Heart left ventricle (tissue), 13 donors: ENCODE measurements at regions not wholly inside any gene's neighbourhood (a gene's known extent, or its start where the extent isn't known, plus 50 kb on each side); places are given as distances from the start of the nearest gene placed in this dataset.

ENCODE experiments used
- CTCF ChIP-seq, 12 donors: fragments of 200-600 bp; sonication (generic) in 4 of 12; IDR thresholded peaks; one replicate each; pipeline versions ENCODE4 v1.5.0 to v1.8.0; 2018 to 2022; ENCODE audit warnings: antibody characterized with exemption in 12 of 12, mild to moderate bottlenecking in 5 of 12
- POLR2A ChIP-seq, 2 donors: fragments of 450-650 bp; IDR thresholded peaks; one replicate each; pipeline ENCODE4 v1.6.1; 2017; ENCODE audit warnings: antibody characterized with exemption in 2 of 2, mild to moderate bottlenecking in 2 of 2, moderate library complexity in 2 of 2
- donor health status: ischemic (EF 13 %, LVEDD 7.1; RV severe dilation, severe dysfunction).
- donor health status: DM: no; HTN: yes; CAD: no.
- donor health status: DM: no; HTN: no; CAD: no.
- donor health status: ischemic (EF 25% LVEDD 6.9; RV normal size, moderate dysfunction).
- donor health status: ischemic (EF 25% LVEDD 5.7; RV mildly dilated, moderate dysfunction).
- donor health status: ischemic (EF 35%, LVEDD 5.7; RV mildly dilated, moderate dysfunction).
- donor health status: nonischemic (EF 11% LVEDD 7.7; RV severe dilation, severe dysfunction).
- donor health status: DM: yes; HTN: yes; CAD: no.
- donor health status: PGD.
- donor health status: ischemic (EF 29% LVEDD 5.4; RV normal size, mild dysfunction).
- donor health status: nonischemic (EF 23%, LVEDD 6.1; RV moderate dilation, normal function).

- TF ChIP-seq CTCF (IDR thresholded peaks at IDR 0.05): no peak
- TF ChIP-seq POLR2A (IDR thresholded peaks at IDR 0.05): no peak
Measured at GRCh38 chr5:44099643-44100042, 289.6 kb downstream of the FGF10 start.
